ENCODE measurements at regions not wholly inside any gene's neighbourhood (a gene's known extent, or its start where the extent isn't known, plus 50 kb on each side); places are given as distances from the start of the nearest gene placed in this dataset.

DNA sequence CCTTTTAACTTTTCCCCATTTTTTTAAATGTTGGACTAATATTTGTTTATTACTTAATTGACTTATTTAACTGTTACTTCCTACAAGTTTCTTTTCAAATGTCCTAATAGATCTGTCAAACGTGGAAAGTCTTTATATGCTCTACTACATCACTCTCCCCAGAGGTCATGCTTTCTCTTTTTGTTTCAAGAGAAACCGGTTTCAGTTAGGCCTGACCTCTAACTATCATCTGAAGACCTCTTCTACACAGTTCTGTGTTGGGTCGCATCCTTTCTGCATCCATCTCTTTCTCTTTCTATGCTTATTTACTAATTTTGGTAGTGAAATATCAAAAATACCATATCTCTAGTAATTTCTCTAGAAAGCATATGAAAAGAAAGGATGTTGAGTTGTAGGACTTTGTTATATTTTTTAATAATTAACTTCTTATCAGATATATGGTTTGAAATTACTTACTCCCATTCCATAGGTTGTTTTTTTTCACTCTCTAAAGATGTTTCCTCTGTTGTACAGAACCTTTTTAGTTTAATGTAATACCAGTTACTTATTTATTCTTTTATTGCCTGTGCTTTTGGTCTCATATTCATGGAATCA is 781.2 kb upstream of the ARPP21 start:
- no peak overlapping the region for H3K4me2 ChIP-seq (ENCODE audit: low read length)
- no peaks in the 10 kb centered on the region for H3K27me3 ChIP-seq (ENCODE audit: low read depth, low read length)
- no peaks in the 10 kb centered on the region for H3K79me2 ChIP-seq (ENCODE audit: low read length)
- H2AFZ ChIP-seq (ENCODE audit: low read depth, low read length) = no peak overlapping the region
- no peak overlapping the region for H3K4me3 ChIP-seq (ENCODE audit: low read length)
- TF ChIP-seq EZH2phosphoT487 (IDR thresholded peaks at IDR 0.05; ENCODE audit: low read depth) = no peak
- TF ChIP-seq, protein P1, sequence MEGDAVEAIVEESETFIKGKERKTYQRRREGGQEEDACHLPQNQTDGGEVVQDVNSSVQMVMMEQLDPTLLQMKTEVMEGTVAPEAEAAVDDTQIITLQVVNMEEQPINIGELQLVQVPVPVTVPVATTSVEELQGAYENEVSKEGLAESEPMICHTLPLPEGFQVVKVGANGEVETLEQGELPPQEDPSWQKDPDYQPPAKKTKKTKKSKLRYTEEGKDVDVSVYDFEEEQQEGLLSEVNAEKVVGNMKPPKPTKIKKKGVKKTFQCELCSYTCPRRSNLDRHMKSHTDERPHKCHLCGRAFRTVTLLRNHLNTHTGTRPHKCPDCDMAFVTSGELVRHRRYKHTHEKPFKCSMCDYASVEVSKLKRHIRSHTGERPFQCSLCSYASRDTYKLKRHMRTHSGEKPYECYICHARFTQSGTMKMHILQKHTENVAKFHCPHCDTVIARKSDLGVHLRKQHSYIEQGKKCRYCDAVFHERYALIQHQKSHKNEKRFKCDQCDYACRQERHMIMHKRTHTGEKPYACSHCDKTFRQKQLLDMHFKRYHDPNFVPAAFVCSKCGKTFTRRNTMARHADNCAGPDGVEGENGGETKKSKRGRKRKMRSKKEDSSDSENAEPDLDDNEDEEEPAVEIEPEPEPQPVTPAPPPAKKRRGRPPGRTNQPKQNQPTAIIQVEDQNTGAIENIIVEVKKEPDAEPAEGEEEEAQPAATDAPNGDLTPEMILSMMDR (IDR thresholded peaks at IDR 0.05; ENCODE audit: low read depth, low read length) = no peak
- no peaks in the 10 kb centered on the region for H3K36me3 ChIP-seq (replicated peaks; ENCODE audit: low read depth, low read length)
- H3K4me1 ChIP-seq (ENCODE audit: low read length) = peaks cover 3% of the 10 kb centered on the region; the same call in 1 of the 2 replicates
- H3K9ac ChIP-seq (ENCODE audit: low read length) = no peak overlapping the region
- H4K20me1 ChIP-seq (ENCODE audit: insufficient read depth, low read length) = no peaks in the 10 kb centered on the region
- no peaks in the 10 kb centered on the region for H3K9me3 ChIP-seq (ENCODE audit: insufficient read depth, low read length)
- no peak overlapping the region for H3K27ac ChIP-seq (ENCODE audit: low read length)

DNA sequence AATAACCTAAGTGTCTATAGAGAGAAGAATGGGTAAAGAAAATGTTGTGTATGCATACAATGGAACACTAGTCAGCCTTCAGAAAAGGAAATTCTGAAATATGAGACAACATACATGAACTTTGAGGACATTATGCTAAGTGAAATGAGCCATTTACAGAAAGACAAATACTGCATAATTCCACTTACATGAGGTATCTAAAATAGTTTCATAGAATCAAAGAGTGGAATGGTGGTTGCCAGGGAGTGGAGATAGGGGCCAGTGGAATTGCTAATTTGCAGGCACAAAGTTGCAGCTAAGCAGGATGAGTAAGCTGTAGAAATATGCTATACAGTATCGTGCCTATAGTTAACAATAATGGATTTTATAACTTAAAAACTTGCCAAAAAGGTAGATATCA is 779.6 kb upstream of the ARPP21 start:
- Histone ChIP-seq H3K9ac (ENCODE audit: low read length) (no peak overlapping the region), H3K36me3 (replicated peaks; ENCODE audit: low read depth, low read length) (no peaks in the 10 kb centered on the region), H3K4me3 (ENCODE audit: low read length) (no peak overlapping the region), H3K4me2 (ENCODE audit: low read length) (no peak overlapping the region), H3K27ac (ENCODE audit: low read length) (no peak overlapping the region), H3K79me2 (ENCODE audit: low read length) (no peaks in the 10 kb centered on the region), H3K9me3 (ENCODE audit: insufficient read depth, low read length) (no peaks in the 10 kb centered on the region), H2AFZ (ENCODE audit: low read depth, low read length) (no peak overlapping the region), H3K4me1 (ENCODE audit: low read length) (peaks cover 18% of the 10 kb centered on the region), H4K20me1 (ENCODE audit: insufficient read depth, low read length) (no peaks in the 10 kb centered on the region), H3K27me3 (ENCODE audit: low read depth, low read length) (no peaks in the 10 kb centered on the region)
- TF ChIP-seq EZH2phosphoT487 (IDR thresholded peaks at IDR 0.05; ENCODE audit: low read depth) = no peak
- TF ChIP-seq, protein P1 (IDR thresholded peaks at IDR 0.05; ENCODE audit: low read depth, low read length) = no peak

DNA sequence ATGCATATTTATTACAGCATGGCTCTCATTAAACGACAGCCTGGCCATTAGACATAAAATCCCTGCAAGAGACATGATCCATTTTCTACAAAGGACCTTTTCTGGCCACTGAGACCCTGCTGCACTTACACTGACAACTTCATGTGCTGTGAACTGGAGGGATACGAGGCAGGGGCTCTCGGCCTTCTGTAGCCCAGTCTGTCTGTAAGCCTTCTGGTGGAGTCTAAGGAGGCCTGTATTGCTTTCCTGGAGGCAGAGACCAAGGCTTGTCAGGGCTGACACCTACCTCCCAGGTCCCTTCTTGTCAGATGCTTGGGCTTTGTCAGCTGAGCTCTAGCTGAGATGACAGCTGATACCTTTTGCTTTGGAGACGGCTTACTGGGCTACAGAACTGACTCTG is 776.9 kb upstream of the ARPP21 start:
- 0 out of 2 replicates have a peak overlapping the region, but pooled peaks have one; percentile 24 for H2AFZ ChIP-seq (ENCODE audit: low read depth, low read length)
- H4K20me1 ChIP-seq (ENCODE audit: insufficient read depth, low read length) = no peaks in the 10 kb centered on the region
- TF ChIP-seq, protein P1 (IDR thresholded peaks at IDR 0.05; ENCODE audit: low read depth, low read length) = no peak
- no peak for TF ChIP-seq EZH2phosphoT487 (IDR thresholded peaks at IDR 0.05; ENCODE audit: low read depth)
- H3K27ac ChIP-seq (ENCODE audit: low read length) = no peak overlapping the region
- H3K4me2 ChIP-seq (ENCODE audit: low read length) = no peak overlapping the region
- no peak overlapping the region for H3K9ac ChIP-seq (ENCODE audit: low read length)
- no peaks in the 10 kb centered on the region for H3K9me3 ChIP-seq (ENCODE audit: insufficient read depth, low read length)
- H3K79me2 ChIP-seq (ENCODE audit: low read length) = no peaks in the 10 kb centered on the region
- no peaks in the 10 kb centered on the region for H3K36me3 ChIP-seq (replicated peaks; ENCODE audit: low read depth, low read length)
- no peaks in the 10 kb centered on the region for H3K27me3 ChIP-seq (ENCODE audit: low read depth, low read length)
- H3K4me3 ChIP-seq (ENCODE audit: low read length) = no peak overlapping the region
- H3K4me1 ChIP-seq (ENCODE audit: low read length) = peaks cover 18% of the 10 kb centered on the region

DNA sequence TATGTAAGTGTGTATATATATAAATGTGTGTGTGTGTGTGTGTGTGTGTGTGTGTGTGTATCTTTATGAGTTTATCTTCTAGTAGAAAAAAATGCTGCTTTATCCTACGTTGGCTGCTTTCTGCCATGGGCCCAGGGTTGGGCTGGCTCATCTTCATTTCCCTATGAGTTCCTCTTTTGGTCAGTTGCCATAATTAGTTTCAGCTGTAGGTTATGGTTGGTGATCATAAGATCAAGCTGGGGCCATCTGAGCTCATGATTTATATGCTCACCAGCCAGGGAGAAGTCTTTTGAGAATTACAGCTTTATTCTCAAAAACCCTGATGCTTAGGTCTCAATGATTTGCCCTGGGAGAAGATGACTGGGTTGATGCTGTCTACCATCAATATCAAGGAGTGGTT is 775.8 kb upstream of the ARPP21 start:
- H3K4me3 ChIP-seq (ENCODE audit: low read length) = no peak overlapping the region
- H2AFZ ChIP-seq (ENCODE audit: low read depth, low read length) = no peak overlapping the region
- H3K27ac ChIP-seq (ENCODE audit: low read length) = no peak overlapping the region
- TF ChIP-seq, protein P1 (IDR thresholded peaks at IDR 0.05; ENCODE audit: low read depth, low read length) = no peak
- TF ChIP-seq EZH2phosphoT487 (IDR thresholded peaks at IDR 0.05; ENCODE audit: low read depth) = no peak
- H3K9me3 ChIP-seq (ENCODE audit: insufficient read depth, low read length) = no peaks in the 10 kb centered on the region
- no peaks in the 10 kb centered on the region for H4K20me1 ChIP-seq (ENCODE audit: insufficient read depth, low read length)
- H3K27me3 ChIP-seq (ENCODE audit: low read depth, low read length) = no peaks in the 10 kb centered on the region
- H3K79me2 ChIP-seq (ENCODE audit: low read length) = no peaks in the 10 kb centered on the region
- peaks cover 18% of the 10 kb centered on the region for H3K4me1 ChIP-seq (ENCODE audit: low read length)
- H3K9ac ChIP-seq (ENCODE audit: low read length) = no peak overlapping the region
- peak overlapping the region; percentile 16 for H3K4me2 ChIP-seq (ENCODE audit: low read length)
- no peaks in the 10 kb centered on the region for H3K36me3 ChIP-seq (replicated peaks; ENCODE audit: low read depth, low read length)
